ENCODE measurements at regions not wholly inside any gene's neighbourhood (a gene's known extent, or its start where the extent isn't known, plus 50 kb on each side); places are given as distances from the start of the nearest gene placed in this dataset.

- DNase-seq = no peak
These were observed 55.1 kb downstream of the KIF4B start for GRCh38 chr5:155068616-155069100.

- no peak for DNase-seq
These were observed 56.4 kb downstream of the KIF4B start for GRCh38 chr5:155069961-155070360.

- no peak for DNase-seq
These were observed 57.2 kb downstream of the KIF4B start for GRCh38 chr5:155070781-155071180.

- no peak for DNase-seq
These were observed 62.8 kb downstream of the KIF4B start for GRCh38 chr5:155076379-155076778.

- DNase-seq = no peak
These were observed 66.1 kb downstream of the KIF4B start for GRCh38 chr5:155079698-155080097.

GRCh38 chr5:155080721-155081120, 67.2 kb downstream of the KIF4B start:
- no peak for DNase-seq

GRCh38 chr5:155081618-155082017, 68.1 kb downstream of the KIF4B start:
- DNase-seq = no peak

GRCh38 chr5:155082401-155082800, 68.8 kb downstream of the KIF4B start:
- DNase-seq = no peak

- DNase-seq = no peak
These were observed 71.9 kb downstream of the KIF4B start for GRCh38 chr5:155085282-155085989.

- no peak for DNase-seq
These were observed 73.5 kb downstream of the KIF4B start for GRCh38 chr5:155087036-155087435.

GRCh38 chr5:155088811-155089210, 75.3 kb downstream of the KIF4B start:
- no peak for DNase-seq

- DNase-seq = no peak
These were observed 76.1 kb downstream of the KIF4B start for GRCh38 chr5:155089643-155090042.

GRCh38 chr5:155091063-155091648, 77.6 kb downstream of the KIF4B start:
- no peak for DNase-seq

GRCh38 chr5:155091768-155092717, 78.5 kb downstream of the KIF4B start:
- DNase-seq = peak; percentile 0

GRCh38 chr5:155094455-155094854, 80.9 kb downstream of the KIF4B start:
- DNase-seq = no peak

- no peak for DNase-seq
These were observed 84.4 kb downstream of the KIF4B start for GRCh38 chr5:155097995-155098394.

- no peak for DNase-seq
These were observed 84.9 kb downstream of the KIF4B start for GRCh38 chr5:155098433-155098832.

- DNase-seq = no peak
These were observed 88.1 kb downstream of the KIF4B start for GRCh38 chr5:155101697-155102096.

- DNase-seq = no peak
These were observed 89.6 kb downstream of the KIF4B start for GRCh38 chr5:155103146-155103545.

- DNase-seq = no peak
These were observed 90.9 kb downstream of the KIF4B start for GRCh38 chr5:155104441-155104840.

GRCh38 chr5:155106221-155106620, 92.7 kb downstream of the KIF4B start:
- DNase-seq = no peak

- no peak for DNase-seq
These were observed 100.3 kb downstream of the KIF4B start for GRCh38 chr5:155113888-155114287.

- no peak for DNase-seq
These were observed 101.1 kb downstream of the KIF4B start for GRCh38 chr5:155114655-155115054.
